ENCODE measurements at regions not wholly inside any gene's neighbourhood (a gene's known extent, or its start where the extent isn't known, plus 50 kb on each side); places are given as distances from the start of the nearest gene placed in this dataset.

- TF ChIP-seq TBP (IDR thresholded peaks at IDR 0.05; ENCODE audit: low read depth, low read length) (no peak), RXRA (IDR thresholded peaks at IDR 0.05; ENCODE audit: insufficient read depth, low read depth, low read length) (no peak), POLR2AphosphoS5 (IDR thresholded peaks at IDR 0.05; ENCODE audit: low read depth, low read length) (no peak), POLR2A (IDR thresholded peaks at IDR 0.05; ENCODE audit: control extremely low read depth in 1 of 2, low read depth in 2 of 2, low read length in 2 of 2) (no peak), CTCF (IDR thresholded peaks at IDR 0.05; ENCODE audit: control extremely low read depth in 1 of 3, insufficient read depth in 1 of 3, low read depth in 1 of 3, low read length in 3 of 3) (no peak), MAFK (IDR thresholded peaks at IDR 0.05; ENCODE audit: low read depth, low read length) (no peak)
- TF ChIP-seq, protein P1, sequence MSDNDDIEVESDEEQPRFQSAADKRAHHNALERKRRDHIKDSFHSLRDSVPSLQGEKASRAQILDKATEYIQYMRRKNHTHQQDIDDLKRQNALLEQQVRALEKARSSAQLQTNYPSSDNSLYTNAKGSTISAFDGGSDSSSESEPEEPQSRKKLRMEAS (IDR thresholded peaks at IDR 0.05) = no peak
Observed at GRCh38 chr9:129285382-129285781, 107.3 kb upstream of the IER5L start.
